ENCODE measurements at regions not wholly inside any gene's neighbourhood (a gene's known extent, or its start where the extent isn't known, plus 50 kb on each side); places are given as distances from the start of the nearest gene placed in this dataset.

- Histone ChIP-seq H3K79me2 (ENCODE audit: insufficient read depth, low read depth, low read length) (no peaks in the 10 kb centered on the region), H3K4me2 (ENCODE audit: low read length) (no peak overlapping the region), H3K9me3 (ENCODE audit: low read length) (no peaks in the 10 kb centered on the region), H3K9me2 (ENCODE audit: insufficient read depth, low read length) (no peaks in the 10 kb centered on the region), H3K4me1 (ENCODE audit: insufficient read depth, low read length, poor library complexity, severe bottlenecking) (no peaks in the 10 kb centered on the region), H3K27ac (ENCODE audit: low read depth, low read length, poor library complexity, severe bottlenecking) (no peak overlapping the region), H4K20me1 (ENCODE audit: insufficient read depth, low read length) (no peaks in the 10 kb centered on the region), H3K36me3 (ENCODE audit: insufficient read depth, low read length) (no peaks in the 10 kb centered on the region), H2AFZ (ENCODE audit: low read length) (no peak overlapping the region), H3K4me3 (ENCODE audit: low read depth, low read length, poor library complexity, severe bottlenecking) (no peak overlapping the region)
- no TSS peak for BruUV-seq (replicated peaks)
- ChIA-PET CTCF (ENCODE audit: unreplicated experiment) (no interaction called here), POLR2A (no interaction called here)
- TF ChIP-seq EZH2phosphoT487 (IDR thresholded peaks at IDR 0.05; ENCODE audit: borderline replicate concordance, low read depth, low read length) = no peak
- TF ChIP-seq, protein P1, sequence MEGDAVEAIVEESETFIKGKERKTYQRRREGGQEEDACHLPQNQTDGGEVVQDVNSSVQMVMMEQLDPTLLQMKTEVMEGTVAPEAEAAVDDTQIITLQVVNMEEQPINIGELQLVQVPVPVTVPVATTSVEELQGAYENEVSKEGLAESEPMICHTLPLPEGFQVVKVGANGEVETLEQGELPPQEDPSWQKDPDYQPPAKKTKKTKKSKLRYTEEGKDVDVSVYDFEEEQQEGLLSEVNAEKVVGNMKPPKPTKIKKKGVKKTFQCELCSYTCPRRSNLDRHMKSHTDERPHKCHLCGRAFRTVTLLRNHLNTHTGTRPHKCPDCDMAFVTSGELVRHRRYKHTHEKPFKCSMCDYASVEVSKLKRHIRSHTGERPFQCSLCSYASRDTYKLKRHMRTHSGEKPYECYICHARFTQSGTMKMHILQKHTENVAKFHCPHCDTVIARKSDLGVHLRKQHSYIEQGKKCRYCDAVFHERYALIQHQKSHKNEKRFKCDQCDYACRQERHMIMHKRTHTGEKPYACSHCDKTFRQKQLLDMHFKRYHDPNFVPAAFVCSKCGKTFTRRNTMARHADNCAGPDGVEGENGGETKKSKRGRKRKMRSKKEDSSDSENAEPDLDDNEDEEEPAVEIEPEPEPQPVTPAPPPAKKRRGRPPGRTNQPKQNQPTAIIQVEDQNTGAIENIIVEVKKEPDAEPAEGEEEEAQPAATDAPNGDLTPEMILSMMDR (conservative IDR thresholded peaks at IDR 0.05; ENCODE audit: low read length) = no peak
- intact Hi-C loops (cut with micrococcal nuclease; ENCODE audit: unreplicated experiment) = no loop called here
- no peak for DNase-seq (ENCODE audit: low spot score)
These were observed 255.4 kb downstream of the SPANXN1 start for GRCh38 chrX:145502670-145503069.

DNA sequence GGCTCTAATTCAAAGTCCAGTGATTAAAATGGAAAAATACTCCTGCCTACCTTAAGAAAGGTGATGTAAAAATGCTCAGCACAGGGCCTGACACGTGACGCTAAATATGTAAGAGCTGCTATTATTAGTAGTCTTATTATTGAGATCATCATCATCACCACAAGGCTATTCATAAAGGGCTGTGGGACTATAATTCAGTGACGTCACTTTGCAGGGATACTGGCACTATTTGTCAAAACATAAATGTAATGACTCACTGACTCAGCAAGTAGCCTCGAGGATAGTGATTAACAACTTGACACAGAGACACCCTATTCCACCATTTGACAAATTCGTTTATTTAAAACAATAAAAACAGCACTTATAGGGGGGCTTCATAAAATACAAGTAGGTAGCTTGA, 258.9 kb downstream of the SPANXN1 start:
- DNase-seq (ENCODE audit: low spot score) = no peak
- Histone ChIP-seq H2AFZ (ENCODE audit: low read length) (no peak overlapping the region), H3K27ac (ENCODE audit: low read depth, low read length, poor library complexity, severe bottlenecking) (no peak overlapping the region), H3K4me2 (ENCODE audit: low read length) (no peak overlapping the region), H4K20me1 (ENCODE audit: insufficient read depth, low read length) (no peaks in the 10 kb centered on the region), H3K9me2 (ENCODE audit: insufficient read depth, low read length) (no peaks in the 10 kb centered on the region), H3K79me2 (ENCODE audit: insufficient read depth, low read depth, low read length) (no peaks in the 10 kb centered on the region), H3K4me3 (ENCODE audit: low read depth, low read length, poor library complexity, severe bottlenecking) (no peak overlapping the region), H3K9me3 (ENCODE audit: low read length) (no peaks in the 10 kb centered on the region), H3K36me3 (ENCODE audit: insufficient read depth, low read length) (no peaks in the 10 kb centered on the region), H3K4me1 (ENCODE audit: insufficient read depth, low read length, poor library complexity, severe bottlenecking) (no peaks in the 10 kb centered on the region)
- CTCF ChIA-PET (ENCODE audit: unreplicated experiment) = no interaction called here
- POLR2A ChIA-PET = no interaction called here
- no TSS peak for BruUV-seq (replicated peaks)
- TF ChIP-seq EZH2phosphoT487 (IDR thresholded peaks at IDR 0.05; ENCODE audit: borderline replicate concordance, low read depth, low read length) = no peak
- TF ChIP-seq, protein P1 (conservative IDR thresholded peaks at IDR 0.05; ENCODE audit: low read length) = no peak
- intact Hi-C loops (cut with micrococcal nuclease; ENCODE audit: unreplicated experiment) = no loop called here

- H4K20me1 ChIP-seq (ENCODE audit: insufficient read depth, low read length) = no peaks in the 10 kb centered on the region
- ChIA-PET POLR2A (no interaction called here), CTCF (ENCODE audit: unreplicated experiment) (no interaction called here)
- no peak for DNase-seq (ENCODE audit: low spot score)
- intact Hi-C loops (cut with micrococcal nuclease; ENCODE audit: unreplicated experiment) = no loop called here
- no TSS peak for BruUV-seq (replicated peaks)
- H3K79me2 ChIP-seq (ENCODE audit: insufficient read depth, low read depth, low read length) = no peaks in the 10 kb centered on the region
- no peak overlapping the region for H3K4me3 ChIP-seq (ENCODE audit: low read depth, low read length, poor library complexity, severe bottlenecking)
- no peaks in the 10 kb centered on the region for H3K9me3 ChIP-seq (ENCODE audit: low read length)
- H3K27ac ChIP-seq (ENCODE audit: low read depth, low read length, poor library complexity, severe bottlenecking) = no peak overlapping the region
- no peak overlapping the region for H3K4me2 ChIP-seq (ENCODE audit: low read length)
- H3K9me2 ChIP-seq (ENCODE audit: insufficient read depth, low read length) = no peaks in the 10 kb centered on the region
- no peaks in the 10 kb centered on the region for H3K36me3 ChIP-seq (ENCODE audit: insufficient read depth, low read length)
- no peaks in the 10 kb centered on the region for H3K4me1 ChIP-seq (ENCODE audit: insufficient read depth, low read length, poor library complexity, severe bottlenecking)
- TF ChIP-seq, protein P1 (conservative IDR thresholded peaks at IDR 0.05; ENCODE audit: low read length) = no peak
- TF ChIP-seq EZH2phosphoT487 (IDR thresholded peaks at IDR 0.05; ENCODE audit: borderline replicate concordance, low read depth, low read length) = no peak
- no peak overlapping the region for H2AFZ ChIP-seq (ENCODE audit: low read length)
These were observed 277.6 kb downstream of the SPANXN1 start for GRCh38 chrX:145524931-145525330.
